Neural progenitor cell (in vitro differentiated cells): ENCODE measurements at regions not wholly inside any gene's neighbourhood (a gene's known extent, or its start where the extent isn't known, plus 50 kb on each side); places are given as distances from the start of the nearest gene placed in this dataset.

Source experiments
- DNase-seq: peaks from one replicate; pipeline ENCODE4 v3.0.0-alpha.2; 2016; ENCODE audit warnings: low spot score
- H2AFZ ChIP-seq: fragments of 200-600 bp; sonication (generic); replicated peaks from 2 replicates; pipeline ENCODE4 v1.6.1; 2016; ENCODE audit warnings: antibody characterized with exemption
- H3F3A ChIP-seq: fragments of 200-600 bp; sonication (generic); 2 replicates; pipeline ENCODE4 v1.6.1; 2016; ENCODE audit warnings: antibody characterized with exemption, low read depth
- H3K27ac ChIP-seq: fragments of 200-600 bp; sonication (generic); 2 replicates; pipeline ENCODE4 v1.5.1; 2016; ENCODE audit warnings: mild to moderate bottlenecking
- H3K27me3 ChIP-seq: fragments of 200-600 bp; sonication (generic); 2 replicates; pipeline ENCODE4 v1.6.1; 2016; ENCODE audit warnings: mild to moderate bottlenecking, moderate library complexity
- H3K36me3 ChIP-seq: fragments of 200-600 bp; sonication (generic); 2 replicates; pipeline ENCODE4 v1.5.1; 2016
- H3K4me1 ChIP-seq: fragments of 200-600 bp; sonication (generic); 2 replicates; pipeline ENCODE4 v1.6.1; 2016; ENCODE audit warnings: mixed run types
- H3K4me2 ChIP-seq: fragments of 200-600 bp; sonication (generic); 2 replicates; pipeline ENCODE4 v1.6.1; 2016
- H3K4me3 ChIP-seq: fragments of 200-600 bp; sonication (generic); 2 replicates; pipeline ENCODE4 v1.5.1; 2016
- H3K79me2 ChIP-seq: fragments of 200-600 bp; sonication (generic); 2 replicates; pipeline ENCODE4 v1.6.1; 2016; ENCODE audit warnings: low read depth
- H3K9ac ChIP-seq: fragments of 200-600 bp; sonication (generic); 2 replicates; pipeline ENCODE4 v1.6.1; 2016
- H3K9me3 ChIP-seq: fragments of 200-600 bp; sonication (generic); 2 replicates; pipeline ENCODE4 v1.5.1; 2016; ENCODE audit warnings: low read depth
- H4K20me1 ChIP-seq: fragments of 200-600 bp; sonication (generic); 2 replicates; pipeline ENCODE4 v1.6.1; 2016; ENCODE audit warnings: low read depth
- H3K27ac Mint-ChIP-seq: 3 replicates; pipeline ENCODE4 v1.8.0; 2021; ENCODE audit warnings: mixed read lengths
- H3K27me3 Mint-ChIP-seq: 2 replicates; pipeline ENCODE4 v1.8.0; 2022; ENCODE audit warnings: low read depth, mild to moderate bottlenecking, inconsistent platforms, moderate library complexity, mixed read lengths; ENCODE audit not compliant: insufficient read depth
- H3K36me3 Mint-ChIP-seq: 3 replicates; pipeline ENCODE4 v1.8.0; 2021; ENCODE audit warnings: mixed read lengths
- H3K4me1 Mint-ChIP-seq: 3 replicates; pipeline ENCODE4 v1.8.0; 2021; ENCODE audit warnings: mixed read lengths
- H3K4me3 Mint-ChIP-seq: 3 replicates; pipeline ENCODE4 v1.8.0; 2021; ENCODE audit warnings: mild to moderate bottlenecking, moderate library complexity, mixed read lengths
- H3K9me3 Mint-ChIP-seq: 3 replicates; pipeline ENCODE4 v1.8.0; 2020; ENCODE audit warnings: mixed read lengths
- CTCF ChIP-seq: fragments of 200-600 bp; sonication (generic); IDR thresholded peaks from 2 replicates; pipeline ENCODE4 v1.5.1; 2017; ENCODE audit warnings: antibody characterized with exemption, mild to moderate bottlenecking
- EZH2 ChIP-seq: fragments of 200-600 bp; sonication (generic); IDR thresholded peaks from 2 replicates; pipeline ENCODE4 v1.6.1; 2017; ENCODE audit warnings: antibody characterized with exemption, mild to moderate bottlenecking, moderate library complexity
- EZH2phosphoT487 ChIP-seq: fragments of 200-600 bp; sonication (generic); IDR thresholded peaks from 2 replicates; pipeline ENCODE4 v1.6.1; 2017; ENCODE audit warnings: antibody characterized with exemption

- no peak overlapping the region for H3K4me3 ChIP-seq
- H4K20me1 ChIP-seq = no peaks in the 10 kb centered on the region
- peaks cover 35% of the 10 kb centered on the region for H3K4me1 Mint-ChIP-seq
- no peaks in the 10 kb centered on the region for H3K79me2 ChIP-seq
- no peak overlapping the region for H3K9ac ChIP-seq
- DNase-seq = peak; percentile 18
- H3K27me3 Mint-ChIP-seq = peaks cover 17% of the 10 kb centered on the region
- H3K36me3 Mint-ChIP-seq = no peaks in the 10 kb centered on the region
- no peaks in the 10 kb centered on the region for H3K36me3 ChIP-seq
- H2AFZ ChIP-seq = peak overlapping the region; percentile 76
- H3K9me3 Mint-ChIP-seq = no peaks in the 10 kb centered on the region
- H3K27me3 ChIP-seq = no peaks in the 10 kb centered on the region
- no peak overlapping the region for H3K4me3 Mint-ChIP-seq
- H3K27ac ChIP-seq = no peak overlapping the region
- H3K9me3 ChIP-seq = no peaks in the 10 kb centered on the region
- peak overlapping the region; percentile 59 for H3K27ac Mint-ChIP-seq
- no peaks in the 10 kb centered on the region for H3F3A ChIP-seq
- no peak overlapping the region for H3K4me2 ChIP-seq
- H3K4me1 ChIP-seq = peaks cover 4% of the 10 kb centered on the region
- TF ChIP-seq CTCF = no peak
- TF ChIP-seq EZH2phosphoT487 = no peak
- no peak for TF ChIP-seq EZH2
These were observed 84.5 kb upstream of the SNTG2 start for GRCh38 chr2:866009-866680.

GRCh38 chr2:864501-865106 lies 86.0 kb upstream of the SNTG2 start:
- Mint-ChIP-seq H3K4me1 (peaks cover 35% of the 10 kb centered on the region), H3K27me3 (peaks cover 17% of the 10 kb centered on the region), H3K27ac (no peak overlapping the region), H3K9me3 (no peaks in the 10 kb centered on the region), H3K4me3 (no peak overlapping the region), H3K36me3 (no peaks in the 10 kb centered on the region)
- Histone ChIP-seq H3K79me2 (no peaks in the 10 kb centered on the region), H4K20me1 (no peaks in the 10 kb centered on the region), H2AFZ (no peak overlapping the region), H3K9me3 (no peaks in the 10 kb centered on the region), H3K4me3 (no peak overlapping the region), H3K4me1 (peaks cover 4% of the 10 kb centered on the region), H3K9ac (no peak overlapping the region), H3K27ac (no peak overlapping the region), H3K36me3 (no peaks in the 10 kb centered on the region), H3F3A (no peaks in the 10 kb centered on the region), H3K4me2 (no peak overlapping the region), H3K27me3 (no peaks in the 10 kb centered on the region)
- no peak for TF ChIP-seq EZH2
- TF ChIP-seq CTCF = no peak
- no peak for TF ChIP-seq EZH2phosphoT487
- DNase-seq = no peak

GRCh38 chr2:863732-864450 lies 86.8 kb upstream of the SNTG2 start:
- H3K4me3 Mint-ChIP-seq = no peak overlapping the region
- no peak overlapping the region for H3K9ac ChIP-seq
- H3K4me1 Mint-ChIP-seq = peaks cover 36% of the 10 kb centered on the region
- no peaks in the 10 kb centered on the region for H3K27me3 ChIP-seq
- no peak overlapping the region for H3K4me3 ChIP-seq
- H4K20me1 ChIP-seq = no peaks in the 10 kb centered on the region
- H3F3A ChIP-seq = no peaks in the 10 kb centered on the region
- no peaks in the 10 kb centered on the region for H3K9me3 ChIP-seq
- H3K36me3 ChIP-seq = no peaks in the 10 kb centered on the region
- H3K9me3 Mint-ChIP-seq = no peaks in the 10 kb centered on the region
- peaks cover 7% of the 10 kb centered on the region for H3K4me1 ChIP-seq
- H3K27me3 Mint-ChIP-seq = peaks cover 17% of the 10 kb centered on the region
- TF ChIP-seq EZH2phosphoT487 (no peak), EZH2 (no peak), CTCF (no peak)
- no peak overlapping the region for H3K27ac Mint-ChIP-seq
- no peak overlapping the region for H3K4me2 ChIP-seq
- H3K79me2 ChIP-seq = no peaks in the 10 kb centered on the region
- no peaks in the 10 kb centered on the region for H3K36me3 Mint-ChIP-seq
- DNase-seq = no peak
- H2AFZ ChIP-seq = no peak overlapping the region
- H3K27ac ChIP-seq = no peak overlapping the region
